Bronchial epithelial cell (primary cell): ENCODE measurements at regions not wholly inside any gene's neighbourhood (a gene's known extent, or its start where the extent isn't known, plus 50 kb on each side); places are given as distances from the start of the nearest gene placed in this dataset.

Experiments
- DNase-seq: peaks from one replicate; pipeline ENCODE4 v3.0.0-alpha.2; 2010; ENCODE audit warnings: low read depth
- FAIRE-seq: peaks from 2 replicates; lab custom pipeline; 2011; peaks lifted over from hg19 to GRCh38; lab: Jason Lieb, UNC
- H3K27me3 ChIP-seq: 2 replicates; pipeline ENCODE4 v1.5.1; 2011; ENCODE audit warnings: low read length; ENCODE audit not compliant: control insufficient read depth, insufficient read depth
- H3K36me3 ChIP-seq: 2 replicates; pipeline ENCODE4 v1.5.1; 2011; ENCODE audit warnings: low read length; ENCODE audit not compliant: control insufficient read depth, insufficient read depth
- H3K4me3 ChIP-seq: 2 replicates; pipeline ENCODE4 v1.5.1; 2011; ENCODE audit warnings: mild to moderate bottlenecking, low read depth, low read length, control low read depth
- TF ChIP-seq, protein P1 (sequence below): IDR thresholded peaks from 2 replicates; pipeline ENCODE4 v1.5.1; 2011; ENCODE audit warnings: mild to moderate bottlenecking, moderate library complexity, low read length, control low read depth, inconsistent platforms; ENCODE audit not compliant: insufficient read depth, severe bottlenecking

DNA sequence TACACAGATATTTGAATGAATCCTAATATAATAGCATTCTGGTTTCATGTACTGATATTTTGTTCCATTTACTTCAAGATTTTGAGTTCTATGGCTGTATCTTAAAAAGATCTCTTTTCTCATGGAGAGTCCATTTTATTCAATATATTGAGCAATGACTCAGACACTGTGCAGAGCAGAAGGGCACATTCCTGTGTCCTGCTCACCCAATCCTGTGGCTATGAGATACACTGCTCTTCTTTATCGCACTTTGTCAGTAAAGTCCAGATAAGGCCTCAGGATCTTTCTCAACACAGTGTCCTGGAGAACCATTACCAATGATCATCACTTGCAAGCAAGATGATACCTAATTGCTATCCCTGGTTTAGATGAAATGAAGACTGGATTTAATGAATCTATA is 155.0 kb downstream of the CYSLTR2 start:
- FAIRE-seq = no peak
- H3K27me3 ChIP-seq = no peaks in the 10 kb centered on the region
- TF ChIP-seq, protein P1, sequence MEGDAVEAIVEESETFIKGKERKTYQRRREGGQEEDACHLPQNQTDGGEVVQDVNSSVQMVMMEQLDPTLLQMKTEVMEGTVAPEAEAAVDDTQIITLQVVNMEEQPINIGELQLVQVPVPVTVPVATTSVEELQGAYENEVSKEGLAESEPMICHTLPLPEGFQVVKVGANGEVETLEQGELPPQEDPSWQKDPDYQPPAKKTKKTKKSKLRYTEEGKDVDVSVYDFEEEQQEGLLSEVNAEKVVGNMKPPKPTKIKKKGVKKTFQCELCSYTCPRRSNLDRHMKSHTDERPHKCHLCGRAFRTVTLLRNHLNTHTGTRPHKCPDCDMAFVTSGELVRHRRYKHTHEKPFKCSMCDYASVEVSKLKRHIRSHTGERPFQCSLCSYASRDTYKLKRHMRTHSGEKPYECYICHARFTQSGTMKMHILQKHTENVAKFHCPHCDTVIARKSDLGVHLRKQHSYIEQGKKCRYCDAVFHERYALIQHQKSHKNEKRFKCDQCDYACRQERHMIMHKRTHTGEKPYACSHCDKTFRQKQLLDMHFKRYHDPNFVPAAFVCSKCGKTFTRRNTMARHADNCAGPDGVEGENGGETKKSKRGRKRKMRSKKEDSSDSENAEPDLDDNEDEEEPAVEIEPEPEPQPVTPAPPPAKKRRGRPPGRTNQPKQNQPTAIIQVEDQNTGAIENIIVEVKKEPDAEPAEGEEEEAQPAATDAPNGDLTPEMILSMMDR = no peak
- no peak for DNase-seq
- H3K4me3 ChIP-seq = no peak overlapping the region
- H3K36me3 ChIP-seq = no peaks in the 10 kb centered on the region

DNA sequence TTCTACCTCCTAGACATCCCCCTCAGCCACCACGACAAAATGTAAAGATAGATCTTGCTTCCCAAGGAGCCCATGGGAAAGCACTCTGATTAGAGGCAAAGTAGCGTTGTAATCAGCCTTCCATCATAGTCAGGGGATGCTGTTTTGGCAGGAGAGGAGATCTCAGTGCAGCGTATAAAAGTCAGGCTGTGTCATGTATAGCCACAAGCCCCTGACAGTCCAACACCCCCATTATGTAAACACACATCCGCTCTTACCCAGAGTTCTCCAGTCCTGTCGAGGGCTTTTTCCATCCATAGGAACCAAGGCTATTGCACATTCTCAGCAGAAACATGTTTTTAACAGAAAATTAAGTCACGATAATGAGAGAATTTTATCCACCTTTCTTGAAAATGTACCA is 156.3 kb downstream of the CYSLTR2 start:
- H3K27me3 ChIP-seq = no peaks in the 10 kb centered on the region
- FAIRE-seq (no peak), DNase-seq (no peak)
- TF ChIP-seq, protein P1 = no peak
- no peaks in the 10 kb centered on the region for H3K36me3 ChIP-seq
- no peak overlapping the region for H3K4me3 ChIP-seq

DNA sequence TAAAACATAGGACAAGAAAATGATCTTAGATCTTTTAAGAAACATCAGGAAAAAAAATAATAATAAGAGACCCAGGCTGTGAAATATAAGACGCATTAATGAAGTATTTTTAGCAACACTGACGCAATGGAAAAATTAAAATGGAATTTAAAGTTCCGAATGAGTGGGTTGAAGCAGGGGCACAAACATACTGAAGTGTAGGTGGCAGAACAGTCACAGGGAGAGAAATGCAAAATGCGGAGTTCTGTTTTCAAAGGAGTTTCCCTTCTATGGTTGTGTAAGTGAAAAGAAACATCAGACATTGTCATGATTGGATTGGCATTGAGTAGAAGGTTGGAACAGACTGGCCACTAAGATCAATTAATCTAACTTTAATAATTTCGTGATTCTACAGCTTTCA is 159.8 kb downstream of the CYSLTR2 start:
- no peaks in the 10 kb centered on the region for H3K36me3 ChIP-seq
- FAIRE-seq = no peak
- DNase-seq = no peak
- TF ChIP-seq, protein P1 = no peak
- H3K27me3 ChIP-seq = no peaks in the 10 kb centered on the region
- no peak overlapping the region for H3K4me3 ChIP-seq

DNA sequence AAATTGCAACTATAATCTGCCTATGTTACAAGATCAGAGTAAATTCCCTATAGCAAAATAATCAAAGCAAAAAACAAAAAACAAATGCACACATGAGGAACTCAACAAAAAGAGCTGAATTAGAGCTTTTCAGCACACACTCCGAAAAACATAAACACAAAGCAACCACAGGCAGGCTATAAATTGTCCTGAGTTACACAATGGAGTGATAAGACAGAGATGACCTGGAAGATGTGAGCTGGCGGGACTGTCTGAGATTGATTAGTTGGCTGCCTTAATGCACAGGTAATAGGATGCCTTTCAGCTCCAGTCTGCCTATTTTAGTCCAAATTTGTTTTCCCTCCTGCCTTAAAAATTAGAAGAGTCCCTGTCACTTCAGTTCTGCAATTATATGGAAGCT is 159.0 kb upstream of the FNDC3A start:
- no peak for FAIRE-seq
- Histone ChIP-seq H3K4me3 (no peak overlapping the region), H3K36me3 (no peaks in the 10 kb centered on the region), H3K27me3 (no peaks in the 10 kb centered on the region)
- TF ChIP-seq, protein P1 = no peak
- DNase-seq = no peak

DNA sequence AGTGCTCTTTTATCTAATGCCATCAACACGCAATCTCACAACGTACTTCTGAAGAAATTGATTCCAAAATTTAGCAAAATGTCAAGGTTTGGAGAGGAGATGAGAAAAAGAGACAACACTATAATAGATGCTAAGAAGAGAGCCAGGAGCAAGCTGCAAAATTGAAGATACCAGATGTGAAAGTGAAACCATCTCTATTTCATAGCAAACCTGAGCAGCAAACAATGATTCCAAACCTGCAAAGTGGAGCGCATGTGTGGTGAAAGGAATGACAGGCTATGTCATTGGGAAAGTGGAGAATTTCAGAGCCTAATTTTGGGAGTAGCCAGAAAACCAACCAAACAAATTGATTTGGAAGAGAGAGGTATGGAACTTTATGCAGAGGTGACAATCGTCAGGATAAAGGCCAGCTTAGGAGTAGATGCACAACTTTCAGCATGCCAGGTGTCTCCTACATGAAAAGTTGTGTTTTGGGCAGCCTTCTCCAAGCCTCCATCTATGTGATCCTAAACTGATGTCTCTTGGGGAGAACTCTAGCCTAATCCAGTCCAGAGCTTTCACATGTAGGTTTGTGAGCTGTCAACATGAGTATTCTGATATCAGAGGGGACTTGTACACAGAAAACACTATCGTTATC is 158.4 kb upstream of the FNDC3A start:
- Histone ChIP-seq H3K4me3 (no peak overlapping the region), H3K36me3 (no peaks in the 10 kb centered on the region), H3K27me3 (no peaks in the 10 kb centered on the region)
- TF ChIP-seq, protein P1 = no peak
- DNase-seq (no peak), FAIRE-seq (no peak)
